ENCODE measurements at regions not wholly inside any gene's neighbourhood (a gene's known extent, or its start where the extent isn't known, plus 50 kb on each side); places are given as distances from the start of the nearest gene placed in this dataset.

GRCh38 chr2:51322613-51323012 is 290.7 kb upstream of the NRXN1 start:
- H3K4me1 ChIP-seq (ENCODE audit: control insufficient read depth, insufficient read depth, low read length), result no peaks in the 10 kb centered on the region

GRCh38 chr2:51304311-51304710 is 272.4 kb upstream of the NRXN1 start:
- DNase-seq, result no peak
- Histone ChIP-seq H3K27me3 (ENCODE audit: control insufficient read depth, insufficient read depth, low read length) (no peaks in the 10 kb centered on the region), H3K4me1 (ENCODE audit: control insufficient read depth, insufficient read depth, low read length) (no peaks in the 10 kb centered on the region), H3K36me3 (ENCODE audit: control insufficient read depth, insufficient read depth, low read length) (no peaks in the 10 kb centered on the region), H3K4me3 (ENCODE audit: low read length) (no peak overlapping the region), H3K9me3 (ENCODE audit: control insufficient read depth, low read depth, low read length) (no peaks in the 10 kb centered on the region), H3K27ac (ENCODE audit: low read length) (no peak overlapping the region)
- 100% methylated on average over 1 of the region's 1 CpG for WGBS (ENCODE audit: insufficient coverage, low lambda C conversion rate)

More at GRCh38 chr2:51322613-51323012, 290.7 kb upstream of the NRXN1 start:
- 100% methylated on average over 1 of the region's 1 CpG for WGBS (ENCODE audit: insufficient coverage, low lambda C conversion rate)
- no peaks in the 10 kb centered on the region for H3K36me3 ChIP-seq (ENCODE audit: control insufficient read depth, insufficient read depth, low read length)
- no peaks in the 10 kb centered on the region for H3K27me3 ChIP-seq (ENCODE audit: control insufficient read depth, insufficient read depth, low read length)
- no peak overlapping the region for H3K4me3 ChIP-seq (ENCODE audit: low read length)
- H3K27ac ChIP-seq (ENCODE audit: low read length), result no peak overlapping the region
- DNase-seq, result no peak
- peaks cover 3% of the 10 kb centered on the region for H3K9me3 ChIP-seq (ENCODE audit: control insufficient read depth, low read depth, low read length)

- no CpG with 5 or more reads among the region's 4 CpGs for WGBS (ENCODE audit: insufficient coverage, low lambda C conversion rate)
- H3K36me3 ChIP-seq (ENCODE audit: control insufficient read depth, insufficient read depth, low read length), result no peaks in the 10 kb centered on the region
- H3K27me3 ChIP-seq (ENCODE audit: control insufficient read depth, insufficient read depth, low read length), result no peaks in the 10 kb centered on the region
Observed at GRCh38 chr2:51301381-51301780, 269.4 kb upstream of the NRXN1 start.

GRCh38 chr2:51299370-51299769 is 267.4 kb upstream of the NRXN1 start:
- no peaks in the 10 kb centered on the region for H3K27me3 ChIP-seq (ENCODE audit: control insufficient read depth, insufficient read depth, low read length)
- H3K27ac ChIP-seq (ENCODE audit: low read length), result no peak overlapping the region
- no peaks in the 10 kb centered on the region for H3K9me3 ChIP-seq (ENCODE audit: control insufficient read depth, low read depth, low read length)
- no peak overlapping the region for H3K4me3 ChIP-seq (ENCODE audit: low read length)
- H3K36me3 ChIP-seq (ENCODE audit: control insufficient read depth, insufficient read depth, low read length), result no peaks in the 10 kb centered on the region
- no peak for DNase-seq
- no CpG with 5 or more reads among the region's 1 CpG for WGBS (ENCODE audit: insufficient coverage, low lambda C conversion rate)
- H3K4me1 ChIP-seq (ENCODE audit: control insufficient read depth, insufficient read depth, low read length), result no peaks in the 10 kb centered on the region

More at GRCh38 chr2:51301381-51301780, 269.4 kb upstream of the NRXN1 start:
- H3K4me1 ChIP-seq (ENCODE audit: control insufficient read depth, insufficient read depth, low read length), result no peaks in the 10 kb centered on the region
- H3K27ac ChIP-seq (ENCODE audit: low read length), result no peak overlapping the region
- H3K4me3 ChIP-seq (ENCODE audit: low read length), result no peak overlapping the region
- no peaks in the 10 kb centered on the region for H3K9me3 ChIP-seq (ENCODE audit: control insufficient read depth, low read depth, low read length)
- no peak for DNase-seq

- H3K27ac ChIP-seq (ENCODE audit: low read length), result no peak overlapping the region
- no peaks in the 10 kb centered on the region for H3K27me3 ChIP-seq (ENCODE audit: control insufficient read depth, insufficient read depth, low read length)
- no CpG with 5 or more reads among the region's 1 CpG for WGBS (ENCODE audit: insufficient coverage, low lambda C conversion rate)
- no peaks in the 10 kb centered on the region for H3K9me3 ChIP-seq (ENCODE audit: control insufficient read depth, low read depth, low read length)
- H3K36me3 ChIP-seq (ENCODE audit: control insufficient read depth, insufficient read depth, low read length), result no peaks in the 10 kb centered on the region
- no peaks in the 10 kb centered on the region for H3K4me1 ChIP-seq (ENCODE audit: control insufficient read depth, insufficient read depth, low read length)
- DNase-seq, result peak in 1 of 2 donors; percentile 8
- no peak overlapping the region for H3K4me3 ChIP-seq (ENCODE audit: low read length)
Observed at GRCh38 chr2:51297488-51297887, 265.6 kb upstream of the NRXN1 start.

- H3K27me3 ChIP-seq (ENCODE audit: control insufficient read depth, insufficient read depth, low read length), result no peaks in the 10 kb centered on the region
- DNase-seq, result no peak
- no CpG with 5 or more reads among the region's 5 CpGs for WGBS (ENCODE audit: insufficient coverage, low lambda C conversion rate)
- no peaks in the 10 kb centered on the region for H3K36me3 ChIP-seq (ENCODE audit: control insufficient read depth, insufficient read depth, low read length)
- H3K4me3 ChIP-seq (ENCODE audit: low read length), result no peak overlapping the region
- no peaks in the 10 kb centered on the region for H3K9me3 ChIP-seq (ENCODE audit: control insufficient read depth, low read depth, low read length)
- no peak overlapping the region for H3K27ac ChIP-seq (ENCODE audit: low read length)
- H3K4me1 ChIP-seq (ENCODE audit: control insufficient read depth, insufficient read depth, low read length), result no peaks in the 10 kb centered on the region
Observed at GRCh38 chr2:51293566-51294200, 261.8 kb upstream of the NRXN1 start.

- H3K36me3 ChIP-seq (ENCODE audit: control insufficient read depth, insufficient read depth, low read length), result no peaks in the 10 kb centered on the region
- WGBS (ENCODE audit: insufficient coverage, low lambda C conversion rate), result 89% methylated on average over 3 of the region's 5 CpGs
- H3K9me3 ChIP-seq (ENCODE audit: control insufficient read depth, low read depth, low read length), result no peaks in the 10 kb centered on the region
- DNase-seq, result no peak
- no peak overlapping the region for H3K27ac ChIP-seq (ENCODE audit: low read length)
- H3K4me1 ChIP-seq (ENCODE audit: control insufficient read depth, insufficient read depth, low read length), result no peaks in the 10 kb centered on the region
- no peak overlapping the region for H3K4me3 ChIP-seq (ENCODE audit: low read length)
- no peaks in the 10 kb centered on the region for H3K27me3 ChIP-seq (ENCODE audit: control insufficient read depth, insufficient read depth, low read length)
Observed at GRCh38 chr2:51291762-51292551, 260.0 kb upstream of the NRXN1 start.

- H3K9me3 ChIP-seq (ENCODE audit: control insufficient read depth, low read depth, low read length), result no peaks in the 10 kb centered on the region
- H3K36me3 ChIP-seq (ENCODE audit: control insufficient read depth, insufficient read depth, low read length), result no peaks in the 10 kb centered on the region
- H3K4me3 ChIP-seq (ENCODE audit: low read length), result no peak overlapping the region
- 100% methylated on average over 1 of the region's 2 CpGs for WGBS (ENCODE audit: insufficient coverage, low lambda C conversion rate)
- no peaks in the 10 kb centered on the region for H3K4me1 ChIP-seq (ENCODE audit: control insufficient read depth, insufficient read depth, low read length)
- H3K27ac ChIP-seq (ENCODE audit: low read length), result no peak overlapping the region
- H3K27me3 ChIP-seq (ENCODE audit: control insufficient read depth, insufficient read depth, low read length), result no peaks in the 10 kb centered on the region
- no peak for DNase-seq
Observed at GRCh38 chr2:51290725-51291124, 258.8 kb upstream of the NRXN1 start.

GRCh38 chr2:51289045-51289444 is 257.1 kb upstream of the NRXN1 start:
- Histone ChIP-seq H3K36me3 (ENCODE audit: control insufficient read depth, insufficient read depth, low read length) (no peaks in the 10 kb centered on the region), H3K27ac (ENCODE audit: low read length) (no peak overlapping the region), H3K4me3 (ENCODE audit: low read length) (no peak overlapping the region), H3K9me3 (ENCODE audit: control insufficient read depth, low read depth, low read length) (no peaks in the 10 kb centered on the region), H3K27me3 (ENCODE audit: control insufficient read depth, insufficient read depth, low read length) (no peaks in the 10 kb centered on the region), H3K4me1 (ENCODE audit: control insufficient read depth, insufficient read depth, low read length) (no peaks in the 10 kb centered on the region)
- DNase-seq, result no peak
- no CpG with 5 or more reads among the region's 1 CpG for WGBS (ENCODE audit: insufficient coverage, low lambda C conversion rate)

GRCh38 chr2:51268191-51268590 is 236.3 kb upstream of the NRXN1 start:
- H3K36me3 ChIP-seq (ENCODE audit: control insufficient read depth, insufficient read depth, low read length), result no peaks in the 10 kb centered on the region
- H3K9me3 ChIP-seq (ENCODE audit: control insufficient read depth, low read depth, low read length), result no peaks in the 10 kb centered on the region
- no peak overlapping the region for H3K27ac ChIP-seq (ENCODE audit: low read length)
- no peak overlapping the region for H3K4me3 ChIP-seq (ENCODE audit: low read length)
- no peaks in the 10 kb centered on the region for H3K27me3 ChIP-seq (ENCODE audit: control insufficient read depth, insufficient read depth, low read length)
- no peak for DNase-seq
- no peaks in the 10 kb centered on the region for H3K4me1 ChIP-seq (ENCODE audit: control insufficient read depth, insufficient read depth, low read length)
- no CpG with 5 or more reads among the region's 1 CpG for WGBS (ENCODE audit: insufficient coverage, low lambda C conversion rate)

Measured in large intestine (tissue), 3 donors.